ENCODE measurements at regions not wholly inside any gene's neighbourhood (a gene's known extent, or its start where the extent isn't known, plus 50 kb on each side); places are given as distances from the start of the nearest gene placed in this dataset.

- Histone ChIP-seq H3K4me2 (no peak overlapping the region), H3K4me3 (no peak overlapping the region), H3K9me3 (no peaks in the 10 kb centered on the region), H3K27ac (no peak overlapping the region), H3K4me1 (no peaks in the 10 kb centered on the region)
- CTCF ChIA-PET = interaction anchor here (1.0 to 1.6 kb wide), 3 partner anchors 9 to 499 kb away, joined by 3 read pairs; no protein-coding TSS in a partner anchor
- ATAC-seq (no peak), DNase-seq (ENCODE audit: low read depth in 1 of 2, low spot score in 1 of 2) (no peak), FAIRE-seq (no peak)
- TF ChIP-seq KDM1A (IDR thresholded peaks at IDR 0.05; ENCODE audit: low read depth) = no peak
- TF ChIP-seq HDAC2 (IDR thresholded peaks at IDR 0.05) = no peak
- TF ChIP-seq NFE2L2 (conservative IDR thresholded peaks at IDR 0.05; ENCODE audit: low read length) = no peak
- no peak for TF ChIP-seq HEYL (CRISPR knock-in tag; IDR thresholded peaks at IDR 0.05)
- no peak for TF ChIP-seq CHD2 (IDR thresholded peaks at IDR 0.05; ENCODE audit: low read length, partially characterized antibody)
- no peak for TF ChIP-seq POLR2AphosphoS2 (conservative IDR thresholded peaks at IDR 0.05; ENCODE audit: low read length)
- TF ChIP-seq HMGXB4 (CRISPR knock-in tag; IDR thresholded peaks at IDR 0.05; ENCODE audit: borderline replicate concordance) = no peak
- no peak for TF ChIP-seq NR3C1 (IDR thresholded peaks at IDR 0.05)
- no peak for TF ChIP-seq JUNB (IDR thresholded peaks at IDR 0.05)
- no peak for TF ChIP-seq RAD21 (conservative IDR thresholded peaks at IDR 0.05 in 1 of 2, IDR thresholded peaks at IDR 0.05 in 1 of 2)
- TF ChIP-seq FOSL2 (IDR thresholded peaks at IDR 0.05) = no peak
- no peak for TF ChIP-seq FOSL2 (CRISPR knock-in tag; IDR thresholded peaks at IDR 0.05)
- TF ChIP-seq HOXB5 (CRISPR knock-in tag; IDR thresholded peaks at IDR 0.05) = no peak
- TF ChIP-seq ELK1 (IDR thresholded peaks at IDR 0.05; ENCODE audit: low read depth, low read length) = no peak
- TF ChIP-seq MYC (IDR thresholded peaks at IDR 0.05; ENCODE audit: borderline replicate concordance, low read length) = no peak
- no peak for TF ChIP-seq ZSCAN20 (CRISPR knock-in tag; IDR thresholded peaks at IDR 0.05)
- TF ChIP-seq REST (IDR thresholded peaks at IDR 0.05) = no peak
- TF ChIP-seq RCOR1 (IDR thresholded peaks at IDR 0.05; ENCODE audit: low read depth, low read length) = no peak
- no peak for TF ChIP-seq PHF8 (IDR thresholded peaks at IDR 0.05; ENCODE audit: borderline replicate concordance, low read depth)
- no peak for TF ChIP-seq BHLHE40 (IDR thresholded peaks at IDR 0.05; ENCODE audit: low read depth, low read length)
- no peak for TF ChIP-seq CEBPB (IDR thresholded peaks at IDR 0.05)
- WGBS (ENCODE audit: missing lambda C conversion rate) = 70% methylated on average over 1 of the region's 1 CpG
- POLR2A ChIA-PET = no interaction called here
Observed at GRCh38 chr6:25219216-25219916, 59.8 kb upstream of the CARMIL1 start.

- TF ChIP-seq RARB (CRISPR knock-in tag; IDR thresholded peaks at IDR 0.05) (no peak), HMGXB4 (CRISPR knock-in tag; IDR thresholded peaks at IDR 0.05; ENCODE audit: borderline replicate concordance) (no peak), CBX8 (IDR thresholded peaks at IDR 0.05) (no peak), CHD4 (IDR thresholded peaks at IDR 0.05; ENCODE audit: borderline replicate concordance) (no peak), RNF2 (IDR thresholded peaks at IDR 0.05; ENCODE audit: borderline replicate concordance, low read depth) (no peak), TFCP2L1 (CRISPR knock-in tag; IDR thresholded peaks at IDR 0.05) (no peak), NPAS2 (CRISPR knock-in tag; IDR thresholded peaks at IDR 0.05; ENCODE audit: borderline replicate concordance) (no peak)
- H3K27ac ChIP-seq = no peak overlapping the region
- H3K4me1 ChIP-seq = no peaks in the 10 kb centered on the region
- no peak for ATAC-seq
- CTCF ChIA-PET = interaction anchor here (0.8 to 1.0 kb wide), 3 partner anchors 9 to 499 kb away, joined by 3 read pairs; no protein-coding TSS in a partner anchor
- no peak overlapping the region for H3K4me3 ChIP-seq
- POLR2A ChIA-PET = no interaction called here
- FAIRE-seq = no peak
- no peaks in the 10 kb centered on the region for H3K9me3 ChIP-seq
- 70% methylated on average over 2 of the region's 2 CpGs for WGBS (ENCODE audit: missing lambda C conversion rate)
- H3K4me2 ChIP-seq = no peak overlapping the region
- DNase-seq (ENCODE audit: low read depth in 1 of 2, low spot score in 1 of 2) = no peak
Observed at GRCh38 chr6:25219917-25220278, 59.3 kb upstream of the CARMIL1 start.
